BLaER1 (cell line): ENCODE measurements at regions not wholly inside any gene's neighbourhood (a gene's known extent, or its start where the extent isn't known, plus 50 kb on each side); places are given as distances from the start of the nearest gene placed in this dataset.

ENCODE experiments used
- H3K27ac ChIP-seq: shearing (Covaris generic); formaldehyde crosslinking; 2 replicates; pipeline ENCODE4 v1.8.1; 2022
- H3K27me3 ChIP-seq: shearing (Covaris generic); formaldehyde crosslinking; 2 replicates; pipeline ENCODE4 v1.8.1; 2022
- H3K36me3 ChIP-seq: shearing (Covaris generic); formaldehyde crosslinking; 2 replicates; pipeline ENCODE4 v1.8.1; 2022
- H3K4me1 ChIP-seq: shearing (Covaris generic); formaldehyde crosslinking; 2 replicates; pipeline ENCODE4 v1.8.1; 2022
- H3K4me2 ChIP-seq: shearing (Covaris generic); formaldehyde crosslinking; 2 replicates; pipeline ENCODE4 v1.8.1; 2022
- H3K4me3 ChIP-seq: shearing (Covaris generic); formaldehyde crosslinking; 2 replicates; pipeline ENCODE4 v1.8.1; 2022
- H3K9ac ChIP-seq: shearing (Covaris generic); formaldehyde crosslinking; 2 replicates; pipeline ENCODE4 v1.8.1; 2022
- H3K9me3 ChIP-seq: shearing (Covaris generic); formaldehyde crosslinking; 2 replicates; pipeline ENCODE4 v1.8.1; 2022
- H4K20me1 ChIP-seq: shearing (Covaris generic); formaldehyde crosslinking; 2 replicates; pipeline ENCODE4 v1.8.1; 2022
- Cebpa-rat ChIP-seq: shearing (Covaris generic); IDR thresholded peaks from 2 replicates; pipeline ENCODE4 v1.8.1; 2022

- TF ChIP-seq Cebpa-rat: no peak
Observed at GRCh38 chr13:79775830-79776229, 294.9 kb downstream of the NDFIP2 start.

GRCh38 chr13:79772811-79773210 lies 291.9 kb downstream of the NDFIP2 start:
- no peak for TF ChIP-seq Cebpa-rat
- Histone ChIP-seq H3K4me2 (no peak overlapping the region), H3K4me3 (no peak overlapping the region), H3K36me3 (no peaks in the 10 kb centered on the region), H3K27ac (no peak overlapping the region), H3K9ac (no peak overlapping the region), H3K4me1 (no peaks in the 10 kb centered on the region), H4K20me1 (no peaks in the 10 kb centered on the region), H3K27me3 (no peaks in the 10 kb centered on the region), H3K9me3 (peaks cover 8% of the 10 kb centered on the region; the same call in 1 of the 2 replicates)

More at GRCh38 chr13:79775830-79776229, 294.9 kb downstream of the NDFIP2 start:
- Histone ChIP-seq H3K4me3 (no peak overlapping the region), H3K9ac (no peak overlapping the region), H3K27ac (no peak overlapping the region), H3K4me2 (no peak overlapping the region), H3K27me3 (no peaks in the 10 kb centered on the region), H4K20me1 (no peaks in the 10 kb centered on the region), H3K4me1 (no peaks in the 10 kb centered on the region), H3K9me3 (peaks cover 8% of the 10 kb centered on the region; the same call in 1 of the 2 replicates), H3K36me3 (no peaks in the 10 kb centered on the region)

- Histone ChIP-seq H3K36me3 (no peaks in the 10 kb centered on the region), H3K27ac (no peak overlapping the region), H4K20me1 (no peaks in the 10 kb centered on the region), H3K4me1 (no peaks in the 10 kb centered on the region), H3K9me3 (peaks cover 8% of the 10 kb centered on the region; the same call in 1 of the 2 replicates), H3K4me2 (no peak overlapping the region), H3K27me3 (no peaks in the 10 kb centered on the region), H3K9ac (no peak overlapping the region), H3K4me3 (no peak overlapping the region)
- no peak for TF ChIP-seq Cebpa-rat
Observed at GRCh38 chr13:79771493-79771892, 290.5 kb downstream of the NDFIP2 start.

GRCh38 chr13:79770056-79770455 lies 289.1 kb downstream of the NDFIP2 start:
- H3K9ac ChIP-seq: no peak overlapping the region
- H3K36me3 ChIP-seq: no peaks in the 10 kb centered on the region
- H3K4me3 ChIP-seq: no peak overlapping the region
- H3K4me1 ChIP-seq: no peaks in the 10 kb centered on the region
- TF ChIP-seq Cebpa-rat: no peak
- H4K20me1 ChIP-seq: no peaks in the 10 kb centered on the region
- no peaks in the 10 kb centered on the region for H3K27me3 ChIP-seq
- peaks cover 8% of the 10 kb centered on the region; the same call in 1 of the 2 replicates for H3K9me3 ChIP-seq
- H3K4me2 ChIP-seq: no peak overlapping the region
- H3K27ac ChIP-seq: no peak overlapping the region

GRCh38 chr13:79767126-79767525 lies 286.2 kb downstream of the NDFIP2 start:
- Histone ChIP-seq H3K27me3 (no peaks in the 10 kb centered on the region), H3K27ac (no peak overlapping the region), H3K4me3 (no peak overlapping the region), H3K9me3 (peaks cover 8% of the 10 kb centered on the region; the same call in 1 of the 2 replicates), H3K4me2 (no peak overlapping the region), H3K36me3 (no peaks in the 10 kb centered on the region), H4K20me1 (no peaks in the 10 kb centered on the region), H3K9ac (no peak overlapping the region), H3K4me1 (no peaks in the 10 kb centered on the region)
- TF ChIP-seq Cebpa-rat: no peak

GRCh38 chr13:79765331-79765730 lies 284.4 kb downstream of the NDFIP2 start:
- Histone ChIP-seq H3K9me3 (no peaks in the 10 kb centered on the region), H3K36me3 (no peaks in the 10 kb centered on the region), H3K27ac (no peak overlapping the region), H3K4me2 (no peak overlapping the region), H3K4me1 (no peaks in the 10 kb centered on the region), H4K20me1 (no peaks in the 10 kb centered on the region), H3K27me3 (no peaks in the 10 kb centered on the region), H3K9ac (no peak overlapping the region), H3K4me3 (no peak overlapping the region)
- no peak for TF ChIP-seq Cebpa-rat

GRCh38 chr13:79749984-79750551 lies 269.1 kb downstream of the NDFIP2 start:
- no peak for TF ChIP-seq Cebpa-rat
- Histone ChIP-seq H3K9ac (no peak overlapping the region), H3K27me3 (no peaks in the 10 kb centered on the region), H3K4me2 (0 out of 2 replicates have a peak overlapping the region, but pooled peaks have one; percentile 5), H3K27ac (no peak overlapping the region), H4K20me1 (no peaks in the 10 kb centered on the region), H3K9me3 (no peaks in the 10 kb centered on the region), H3K4me3 (no peak overlapping the region), H3K36me3 (no peaks in the 10 kb centered on the region), H3K4me1 (peaks cover 15% of the 10 kb centered on the region)

- Histone ChIP-seq H3K27ac (no peak overlapping the region), H3K4me3 (no peak overlapping the region), H3K9ac (no peak overlapping the region), H3K4me1 (peaks cover 10% of the 10 kb centered on the region), H4K20me1 (no peaks in the 10 kb centered on the region), H3K27me3 (no peaks in the 10 kb centered on the region), H3K4me2 (no peak overlapping the region), H3K36me3 (no peaks in the 10 kb centered on the region), H3K9me3 (no peaks in the 10 kb centered on the region)
- TF ChIP-seq Cebpa-rat: no peak
Observed at GRCh38 chr13:79749566-79749965, 268.6 kb downstream of the NDFIP2 start.

GRCh38 chr13:79745081-79745480 lies 264.1 kb downstream of the NDFIP2 start:
- no peaks in the 10 kb centered on the region for H3K4me1 ChIP-seq
- H4K20me1 ChIP-seq: no peaks in the 10 kb centered on the region
- TF ChIP-seq Cebpa-rat: no peak

GRCh38 chr13:79742923-79743322 lies 262.0 kb downstream of the NDFIP2 start:
- Histone ChIP-seq H3K4me1 (no peaks in the 10 kb centered on the region), H3K9me3 (no peaks in the 10 kb centered on the region), H4K20me1 (no peaks in the 10 kb centered on the region)

More at GRCh38 chr13:79745081-79745480, 264.1 kb downstream of the NDFIP2 start:
- Histone ChIP-seq H3K9me3 (no peaks in the 10 kb centered on the region), H3K36me3 (no peaks in the 10 kb centered on the region), H3K4me3 (no peak overlapping the region), H3K27me3 (no peaks in the 10 kb centered on the region), H3K9ac (no peak overlapping the region), H3K4me2 (no peak overlapping the region), H3K27ac (no peak overlapping the region)

GRCh38 chr13:79740991-79741390 lies 260.0 kb downstream of the NDFIP2 start:
- H3K9ac ChIP-seq: no peak overlapping the region
- no peaks in the 10 kb centered on the region for H3K27me3 ChIP-seq
- H4K20me1 ChIP-seq: no peaks in the 10 kb centered on the region
- H3K36me3 ChIP-seq: no peaks in the 10 kb centered on the region
- H3K27ac ChIP-seq: no peak overlapping the region
- no peaks in the 10 kb centered on the region for H3K9me3 ChIP-seq
- TF ChIP-seq Cebpa-rat: no peak
- H3K4me1 ChIP-seq: no peaks in the 10 kb centered on the region
- H3K4me3 ChIP-seq: no peak overlapping the region
- H3K4me2 ChIP-seq: no peak overlapping the region

More at GRCh38 chr13:79742923-79743322, 262.0 kb downstream of the NDFIP2 start:
- no peaks in the 10 kb centered on the region for H3K36me3 ChIP-seq
- TF ChIP-seq Cebpa-rat: no peak
- H3K27me3 ChIP-seq: no peaks in the 10 kb centered on the region
- no peak overlapping the region for H3K4me2 ChIP-seq
- H3K4me3 ChIP-seq: no peak overlapping the region
- H3K27ac ChIP-seq: no peak overlapping the region
- no peak overlapping the region for H3K9ac ChIP-seq
